ENCODE measurements at regions not wholly inside any gene's neighbourhood (a gene's known extent, or its start where the extent isn't known, plus 50 kb on each side); places are given as distances from the start of the nearest gene placed in this dataset.

- intact Hi-C loops (cut with micrococcal nuclease; ENCODE audit: unreplicated experiment) = no loop called here
- Histone ChIP-seq H3K27me3 (replicated peaks; ENCODE audit: insufficient read depth, low read depth, low read length, poor library complexity) (no peaks in the 10 kb centered on the region), H3K36me3 (ENCODE audit: insufficient read depth, low read length, poor library complexity, severe bottlenecking) (no peaks in the 10 kb centered on the region), H3K4me3 (ENCODE audit: low read depth, low read length, poor library complexity, severe bottlenecking) (no peak overlapping the region), H3K9me3 (ENCODE audit: low read depth, low read length, poor library complexity, severe bottlenecking) (no peaks in the 10 kb centered on the region), H3K27ac (ENCODE audit: low read depth, low read length, poor library complexity, severe bottlenecking) (no peak overlapping the region), H3K4me1 (ENCODE audit: insufficient read depth, low read length, poor library complexity, severe bottlenecking) (no peaks in the 10 kb centered on the region)
- no TSS peak for BruUV-seq (replicated peaks)
- CTCF ChIA-PET = no interaction called here
- POLR2A ChIA-PET (ENCODE audit: low non-redundant PET) = no interaction called here
- no peak for DNase-seq (ENCODE audit: low spot score)
- no peak for TF ChIP-seq EZH2 (IDR thresholded peaks at IDR 0.05; ENCODE audit: borderline replicate concordance, low read depth, low read length, poor library complexity, severe bottlenecking)
- TF ChIP-seq CTCF (conservative IDR thresholded peaks at IDR 0.05; ENCODE audit: low read depth, low read length) = no peak
Observed at GRCh38 chr13:57340878-57341277, 173.9 kb downstream of the PRR20E start.

- no peak for TF ChIP-seq EZH2 (IDR thresholded peaks at IDR 0.05; ENCODE audit: borderline replicate concordance, low read depth, low read length, poor library complexity, severe bottlenecking)
- no peak for TF ChIP-seq CTCF (conservative IDR thresholded peaks at IDR 0.05; ENCODE audit: low read depth, low read length)
- H3K4me3 ChIP-seq (ENCODE audit: low read depth, low read length, poor library complexity, severe bottlenecking) = no peak overlapping the region
- ChIA-PET POLR2A (ENCODE audit: low non-redundant PET) (no interaction called here), CTCF (no interaction called here)
- no peaks in the 10 kb centered on the region for H3K27me3 ChIP-seq (replicated peaks; ENCODE audit: insufficient read depth, low read depth, low read length, poor library complexity)
- intact Hi-C loops (cut with micrococcal nuclease; ENCODE audit: unreplicated experiment) = no loop called here
- no peaks in the 10 kb centered on the region for H3K36me3 ChIP-seq (ENCODE audit: insufficient read depth, low read length, poor library complexity, severe bottlenecking)
- H3K27ac ChIP-seq (ENCODE audit: low read depth, low read length, poor library complexity, severe bottlenecking) = no peak overlapping the region
- no peaks in the 10 kb centered on the region for H3K4me1 ChIP-seq (ENCODE audit: insufficient read depth, low read length, poor library complexity, severe bottlenecking)
- no peak for DNase-seq (ENCODE audit: low spot score)
- no peaks in the 10 kb centered on the region for H3K9me3 ChIP-seq (ENCODE audit: low read depth, low read length, poor library complexity, severe bottlenecking)
- no TSS peak for BruUV-seq (replicated peaks)
Observed at GRCh38 chr13:57345526-57345925, 178.5 kb downstream of the PRR20E start.

GRCh38 chr13:57346786-57347185, 179.8 kb downstream of the PRR20E start:
- no peak for DNase-seq (ENCODE audit: low spot score)
- TF ChIP-seq EZH2 (IDR thresholded peaks at IDR 0.05; ENCODE audit: borderline replicate concordance, low read depth, low read length, poor library complexity, severe bottlenecking) (no peak), CTCF (conservative IDR thresholded peaks at IDR 0.05; ENCODE audit: low read depth, low read length) (no peak)
- Histone ChIP-seq H3K27ac (ENCODE audit: low read depth, low read length, poor library complexity, severe bottlenecking) (no peak overlapping the region), H3K36me3 (ENCODE audit: insufficient read depth, low read length, poor library complexity, severe bottlenecking) (no peaks in the 10 kb centered on the region), H3K27me3 (replicated peaks; ENCODE audit: insufficient read depth, low read depth, low read length, poor library complexity) (no peaks in the 10 kb centered on the region), H3K4me1 (ENCODE audit: insufficient read depth, low read length, poor library complexity, severe bottlenecking) (no peaks in the 10 kb centered on the region), H3K4me3 (ENCODE audit: low read depth, low read length, poor library complexity, severe bottlenecking) (no peak overlapping the region), H3K9me3 (ENCODE audit: low read depth, low read length, poor library complexity, severe bottlenecking) (no peaks in the 10 kb centered on the region)
- no TSS peak for BruUV-seq (replicated peaks)
- POLR2A ChIA-PET (ENCODE audit: low non-redundant PET) = no interaction called here
- intact Hi-C loops (cut with micrococcal nuclease; ENCODE audit: unreplicated experiment) = no loop called here
- CTCF ChIA-PET = no interaction called here
